HEK293 (cell line): ENCODE measurements at regions not wholly inside any gene's neighbourhood (a gene's known extent, or its start where the extent isn't known, plus 50 kb on each side); places are given as distances from the start of the nearest gene placed in this dataset.

Experiments
- ELK4 ChIP-seq: IDR thresholded peaks from 2 replicates; pipeline ENCODE4 v1.6.1; 2011; ENCODE audit warnings: mild to moderate bottlenecking, low read depth, low read length, borderline replicate concordance
- WT1 ChIP-seq: fragments of 450-650 bp; formaldehyde crosslinking; IDR thresholded peaks from 2 replicates; pipeline ENCODE4 v1.5.1; 2016; ENCODE audit warnings: missing biosample characterization, missing genetic modification characterization
- ZBTB1 ChIP-seq: fragments of 450-650 bp; formaldehyde crosslinking; IDR thresholded peaks from 2 replicates; pipeline ENCODE4 v1.5.1; 2016; ENCODE audit warnings: missing biosample characterization, missing genetic modification characterization
- ZNF239 ChIP-seq: fragments of 450-650 bp; formaldehyde crosslinking; IDR thresholded peaks from 2 replicates; pipeline ENCODE4 v1.5.1; 2016; ENCODE audit warnings: missing biosample characterization, missing genetic modification characterization
- ZNF449 ChIP-seq: fragments of 450-650 bp; formaldehyde crosslinking; IDR thresholded peaks from 2 replicates; pipeline ENCODE4 v1.5.1; 2017; ENCODE audit warnings: missing biosample characterization, mild to moderate bottlenecking, missing genetic modification characterization, moderate library complexity
- ZNF785 ChIP-seq: fragments of 450-650 bp; formaldehyde crosslinking; IDR thresholded peaks from 2 replicates; pipeline ENCODE4 v1.5.1; 2016; ENCODE audit warnings: missing biosample characterization, missing genetic modification characterization
- ZSCAN16 ChIP-seq: fragments of 450-650 bp; formaldehyde crosslinking; IDR thresholded peaks from 2 replicates; pipeline ENCODE4 v1.5.1; 2016; ENCODE audit warnings: missing biosample characterization, missing genetic modification characterization
- TF ChIP-seq, protein P1 (sequence below): fragments of 450-650 bp; formaldehyde crosslinking; conservative IDR thresholded peaks from 2 replicates; pipeline ENCODE4 v1.5.1; 2016; ENCODE audit warnings: low read depth, missing biosample characterization, missing genetic modification characterization
- TF ChIP-seq, protein P2 (sequence below): fragments of 450-650 bp; formaldehyde crosslinking; IDR thresholded peaks from 2 replicates; pipeline ENCODE4 v1.5.1; 2016; ENCODE audit warnings: missing biosample characterization, missing genetic modification characterization
- TF ChIP-seq, protein P3 (sequence below): fragments of 450-650 bp; formaldehyde crosslinking; IDR thresholded peaks from 2 replicates; pipeline ENCODE4 v1.5.1; 2016; ENCODE audit warnings: missing biosample characterization, missing genetic modification characterization
- TF ChIP-seq, protein P4 (sequence below): fragments of 450-650 bp; formaldehyde crosslinking; IDR thresholded peaks from 2 replicates; pipeline ENCODE4 v1.5.1; 2016; ENCODE audit warnings: missing biosample characterization, missing genetic modification characterization

DNA sequence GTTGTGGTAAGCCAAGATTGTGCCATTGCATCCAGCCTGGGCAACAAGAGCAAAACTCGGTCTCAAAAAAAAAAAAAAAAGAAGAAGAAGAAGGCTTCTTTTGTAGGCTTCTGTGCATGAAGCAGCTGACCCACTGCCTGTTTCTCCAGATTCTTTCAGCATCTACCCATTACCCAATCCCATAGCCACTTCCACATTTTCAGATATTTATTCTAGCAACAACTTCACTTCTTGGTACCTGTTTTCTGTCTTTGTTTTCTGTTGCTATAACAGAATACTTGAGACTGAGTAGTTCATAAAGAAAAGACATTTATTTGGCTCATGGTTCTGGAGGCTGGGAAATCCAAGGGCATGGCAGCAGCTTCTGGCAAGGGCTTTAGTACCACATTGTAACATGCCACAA, 95.3 kb upstream of the SGK1 start:
- TF ChIP-seq ZNF785 (tag by site-specific recombination) (no peak), ZBTB1 (tag by site-specific recombination) (no peak), ZSCAN16 (tag by site-specific recombination) (no peak), WT1 (no peak), ZNF239 (tag by site-specific recombination) (no peak), ELK4 (no peak), ZNF449 (no peak)
- TF ChIP-seq, protein P1, sequence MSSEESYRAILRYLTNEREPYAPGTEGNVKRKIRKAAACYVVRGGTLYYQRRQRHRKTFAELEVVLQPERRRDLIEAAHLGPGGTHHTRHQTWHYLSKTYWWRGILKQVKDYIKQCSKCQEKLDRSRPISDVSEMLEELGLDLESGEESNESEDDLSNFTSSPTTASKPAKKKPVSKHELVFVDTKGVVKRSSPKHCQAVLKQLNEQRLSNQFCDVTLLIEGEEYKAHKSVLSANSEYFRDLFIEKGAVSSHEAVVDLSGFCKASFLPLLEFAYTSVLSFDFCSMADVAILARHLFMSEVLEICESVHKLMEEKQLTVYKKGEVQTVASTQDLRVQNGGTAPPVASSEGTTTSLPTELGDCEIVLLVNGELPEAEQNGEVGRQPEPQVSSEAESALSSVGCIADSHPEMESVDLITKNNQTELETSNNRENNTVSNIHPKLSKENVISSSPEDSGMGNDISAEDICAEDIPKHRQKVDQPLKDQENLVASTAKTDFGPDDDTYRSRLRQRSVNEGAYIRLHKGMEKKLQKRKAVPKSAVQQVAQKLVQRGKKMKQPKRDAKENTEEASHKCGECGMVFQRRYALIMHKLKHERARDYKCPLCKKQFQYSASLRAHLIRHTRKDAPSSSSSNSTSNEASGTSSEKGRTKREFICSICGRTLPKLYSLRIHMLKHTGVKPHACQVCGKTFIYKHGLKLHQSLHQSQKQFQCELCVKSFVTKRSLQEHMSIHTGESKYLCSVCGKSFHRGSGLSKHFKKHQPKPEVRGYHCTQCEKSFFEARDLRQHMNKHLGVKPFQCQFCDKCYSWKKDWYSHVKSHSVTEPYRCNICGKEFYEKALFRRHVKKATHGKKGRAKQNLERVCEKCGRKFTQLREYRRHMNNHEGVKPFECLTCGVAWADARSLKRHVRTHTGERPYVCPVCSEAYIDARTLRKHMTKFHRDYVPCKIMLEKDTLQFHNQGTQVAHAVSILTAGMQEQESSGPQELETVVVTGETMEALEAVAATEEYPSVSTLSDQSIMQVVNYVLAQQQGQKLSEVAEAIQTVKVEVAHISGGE (tag by site-specific recombination): no peak
- TF ChIP-seq, protein P2, sequence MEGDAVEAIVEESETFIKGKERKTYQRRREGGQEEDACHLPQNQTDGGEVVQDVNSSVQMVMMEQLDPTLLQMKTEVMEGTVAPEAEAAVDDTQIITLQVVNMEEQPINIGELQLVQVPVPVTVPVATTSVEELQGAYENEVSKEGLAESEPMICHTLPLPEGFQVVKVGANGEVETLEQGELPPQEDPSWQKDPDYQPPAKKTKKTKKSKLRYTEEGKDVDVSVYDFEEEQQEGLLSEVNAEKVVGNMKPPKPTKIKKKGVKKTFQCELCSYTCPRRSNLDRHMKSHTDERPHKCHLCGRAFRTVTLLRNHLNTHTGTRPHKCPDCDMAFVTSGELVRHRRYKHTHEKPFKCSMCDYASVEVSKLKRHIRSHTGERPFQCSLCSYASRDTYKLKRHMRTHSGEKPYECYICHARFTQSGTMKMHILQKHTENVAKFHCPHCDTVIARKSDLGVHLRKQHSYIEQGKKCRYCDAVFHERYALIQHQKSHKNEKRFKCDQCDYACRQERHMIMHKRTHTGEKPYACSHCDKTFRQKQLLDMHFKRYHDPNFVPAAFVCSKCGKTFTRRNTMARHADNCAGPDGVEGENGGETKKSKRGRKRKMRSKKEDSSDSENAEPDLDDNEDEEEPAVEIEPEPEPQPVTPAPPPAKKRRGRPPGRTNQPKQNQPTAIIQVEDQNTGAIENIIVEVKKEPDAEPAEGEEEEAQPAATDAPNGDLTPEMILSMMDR (tag by site-specific recombination): no peak
- TF ChIP-seq, protein P3, sequence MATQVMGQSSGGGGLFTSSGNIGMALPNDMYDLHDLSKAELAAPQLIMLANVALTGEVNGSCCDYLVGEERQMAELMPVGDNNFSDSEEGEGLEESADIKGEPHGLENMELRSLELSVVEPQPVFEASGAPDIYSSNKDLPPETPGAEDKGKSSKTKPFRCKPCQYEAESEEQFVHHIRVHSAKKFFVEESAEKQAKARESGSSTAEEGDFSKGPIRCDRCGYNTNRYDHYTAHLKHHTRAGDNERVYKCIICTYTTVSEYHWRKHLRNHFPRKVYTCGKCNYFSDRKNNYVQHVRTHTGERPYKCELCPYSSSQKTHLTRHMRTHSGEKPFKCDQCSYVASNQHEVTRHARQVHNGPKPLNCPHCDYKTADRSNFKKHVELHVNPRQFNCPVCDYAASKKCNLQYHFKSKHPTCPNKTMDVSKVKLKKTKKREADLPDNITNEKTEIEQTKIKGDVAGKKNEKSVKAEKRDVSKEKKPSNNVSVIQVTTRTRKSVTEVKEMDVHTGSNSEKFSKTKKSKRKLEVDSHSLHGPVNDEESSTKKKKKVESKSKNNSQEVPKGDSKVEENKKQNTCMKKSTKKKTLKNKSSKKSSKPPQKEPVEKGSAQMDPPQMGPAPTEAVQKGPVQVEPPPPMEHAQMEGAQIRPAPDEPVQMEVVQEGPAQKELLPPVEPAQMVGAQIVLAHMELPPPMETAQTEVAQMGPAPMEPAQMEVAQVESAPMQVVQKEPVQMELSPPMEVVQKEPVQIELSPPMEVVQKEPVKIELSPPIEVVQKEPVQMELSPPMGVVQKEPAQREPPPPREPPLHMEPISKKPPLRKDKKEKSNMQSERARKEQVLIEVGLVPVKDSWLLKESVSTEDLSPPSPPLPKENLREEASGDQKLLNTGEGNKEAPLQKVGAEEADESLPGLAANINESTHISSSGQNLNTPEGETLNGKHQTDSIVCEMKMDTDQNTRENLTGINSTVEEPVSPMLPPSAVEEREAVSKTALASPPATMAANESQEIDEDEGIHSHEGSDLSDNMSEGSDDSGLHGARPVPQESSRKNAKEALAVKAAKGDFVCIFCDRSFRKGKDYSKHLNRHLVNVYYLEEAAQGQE (tag by site-specific recombination): no peak
- TF ChIP-seq, protein P4, sequence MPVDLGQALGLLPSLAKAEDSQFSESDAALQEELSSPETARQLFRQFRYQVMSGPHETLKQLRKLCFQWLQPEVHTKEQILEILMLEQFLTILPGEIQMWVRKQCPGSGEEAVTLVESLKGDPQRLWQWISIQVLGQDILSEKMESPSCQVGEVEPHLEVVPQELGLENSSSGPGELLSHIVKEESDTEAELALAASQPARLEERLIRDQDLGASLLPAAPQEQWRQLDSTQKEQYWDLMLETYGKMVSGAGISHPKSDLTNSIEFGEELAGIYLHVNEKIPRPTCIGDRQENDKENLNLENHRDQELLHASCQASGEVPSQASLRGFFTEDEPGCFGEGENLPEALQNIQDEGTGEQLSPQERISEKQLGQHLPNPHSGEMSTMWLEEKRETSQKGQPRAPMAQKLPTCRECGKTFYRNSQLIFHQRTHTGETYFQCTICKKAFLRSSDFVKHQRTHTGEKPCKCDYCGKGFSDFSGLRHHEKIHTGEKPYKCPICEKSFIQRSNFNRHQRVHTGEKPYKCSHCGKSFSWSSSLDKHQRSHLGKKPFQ: no peak
